Activated CD4-positive, alpha-beta memory T cell treated with anti-CD3 and anti-CD28 coated beads for 36 hours (primary cell): ENCODE measurements at regions not wholly inside any gene's neighbourhood (a gene's known extent, or its start where the extent isn't known, plus 50 kb on each side); places are given as distances from the start of the nearest gene placed in this dataset.
"Not testable (repeated sequence)": the region's sequence is repeated elsewhere in the genome, so short reads cannot be mapped to it uniquely, and the experiment has no call there.

ENCODE experiments used
- CTCF ChIA-PET: fragments of 350-600 bp; sonication (Branson Sonifier 250); formaldehyde crosslinking; loops from one replicate; lab custom pipeline; 2021; ENCODE audit warnings: antibody characterized with exemption, inconsistent platforms; lab: Charles Lee
- POLR2A ChIA-PET: fragments of 350-600 bp; sonication (Branson Sonifier 250); formaldehyde crosslinking; loops from one replicate; lab custom pipeline; 2021; ENCODE audit warnings: antibody characterized with exemption; lab: Charles Lee
- DNase-seq: peaks from one replicate; pipeline ENCODE4 v3.0.0-alpha.2; 2020
- H3K27ac Mint-ChIP-seq: one replicate; pipeline ENCODE4 v1.8.0; 2021; ENCODE audit warnings: mixed read lengths
- H3K27me3 Mint-ChIP-seq: one replicate; pipeline ENCODE4 v1.8.0; 2021; ENCODE audit warnings: mixed read lengths
- H3K36me3 Mint-ChIP-seq: one replicate; pipeline ENCODE4 v1.8.0; 2021; ENCODE audit warnings: mixed read lengths
- H3K4me1 Mint-ChIP-seq: one replicate; pipeline ENCODE4 v1.8.0; 2021; ENCODE audit warnings: low read depth, mixed read lengths
- H3K4me3 Mint-ChIP-seq: one replicate; pipeline ENCODE4 v1.8.0; 2021; ENCODE audit warnings: mild to moderate bottlenecking, mixed read lengths
- H3K9me3 Mint-ChIP-seq: one replicate; pipeline ENCODE4 v1.8.0; 2021; ENCODE audit warnings: mixed read lengths
- intact Hi-C: fragments of 100-400 bp; cut with micrococcal nuclease; formaldehyde crosslinking; loops from one replicate; pipeline ENCODE4 v1.15.1; 2023

- H3K27me3 Mint-ChIP-seq: no peaks in the 10 kb centered on the region
- no peaks in the 10 kb centered on the region for H3K36me3 Mint-ChIP-seq
- ChIA-PET CTCF (no interaction called here), POLR2A (no interaction called here)
- no peak for DNase-seq
- H3K9me3 Mint-ChIP-seq: peaks cover 19% of the 10 kb centered on the region
- H3K4me3 Mint-ChIP-seq: no peak overlapping the region
- no peaks in the 10 kb centered on the region for H3K4me1 Mint-ChIP-seq
- H3K27ac Mint-ChIP-seq: no peak overlapping the region
- intact Hi-C loops: no loop called here
Observed at GRCh38 chr13:63463782-63464610, 2048.3 kb upstream of the PCDH20 start.

- no peaks in the 10 kb centered on the region for H3K36me3 Mint-ChIP-seq
- no peak overlapping the region for H3K27ac Mint-ChIP-seq
- no peak for DNase-seq
- intact Hi-C loops: no loop called here
- H3K4me3 Mint-ChIP-seq: no peak overlapping the region
- no peaks in the 10 kb centered on the region for H3K27me3 Mint-ChIP-seq
- ChIA-PET POLR2A (no interaction called here), CTCF (no interaction called here)
- H3K4me1 Mint-ChIP-seq: no peaks in the 10 kb centered on the region
- peaks cover 12% of the 10 kb centered on the region for H3K9me3 Mint-ChIP-seq
Observed at GRCh38 chr13:63460462-63461090, 2044.9 kb upstream of the PCDH20 start.

- Mint-ChIP-seq H3K4me3 (no peak overlapping the region), H3K4me1 (no peaks in the 10 kb centered on the region), H3K9me3 (peaks cover 7% of the 10 kb centered on the region), H3K27ac (no peak overlapping the region), H3K36me3 (no peaks in the 10 kb centered on the region), H3K27me3 (no peaks in the 10 kb centered on the region)
- ChIA-PET POLR2A (no interaction called here), CTCF (no interaction called here)
- DNase-seq: no peak
- intact Hi-C loops: no loop called here
Observed at GRCh38 chr13:63457186-63457585, 2041.5 kb upstream of the PCDH20 start.

- no peak overlapping the region for H3K4me3 Mint-ChIP-seq
- no peaks in the 10 kb centered on the region for H3K27me3 Mint-ChIP-seq
- CTCF ChIA-PET: interaction anchor here (0.6 kb wide), 1 partner anchor 53 kb away, joined by 4 read pairs; no protein-coding TSS in a partner anchor
- no peaks in the 10 kb centered on the region for H3K4me1 Mint-ChIP-seq
- H3K27ac Mint-ChIP-seq: no peak overlapping the region
- H3K36me3 Mint-ChIP-seq: no peaks in the 10 kb centered on the region
- POLR2A ChIA-PET: no interaction called here
- no peak for DNase-seq
- peaks cover 6% of the 10 kb centered on the region for H3K9me3 Mint-ChIP-seq
- intact Hi-C loops: no loop called here
Observed at GRCh38 chr13:63455938-63456337, 2040.3 kb upstream of the PCDH20 start.

GRCh38 chr13:63449550-63449949 lies 2033.9 kb upstream of the PCDH20 start:
- intact Hi-C loops: no loop called here
- Mint-ChIP-seq H3K36me3 (no peaks in the 10 kb centered on the region), H3K9me3 (no peaks in the 10 kb centered on the region), H3K4me1 (no peaks in the 10 kb centered on the region), H3K4me3 (no peak overlapping the region), H3K27me3 (no peaks in the 10 kb centered on the region), H3K27ac (no peak overlapping the region)
- CTCF ChIA-PET: no interaction called here
- POLR2A ChIA-PET: no interaction called here
- DNase-seq: no peak

GRCh38 chr13:63448692-63449091 lies 2033.0 kb upstream of the PCDH20 start:
- intact Hi-C loops: no loop called here
- H3K27ac Mint-ChIP-seq: no peak overlapping the region
- no peak for DNase-seq
- no peaks in the 10 kb centered on the region for H3K9me3 Mint-ChIP-seq
- H3K36me3 Mint-ChIP-seq: no peaks in the 10 kb centered on the region
- POLR2A ChIA-PET: no interaction called here
- H3K4me3 Mint-ChIP-seq: no peak overlapping the region
- CTCF ChIA-PET: no interaction called here
- no peaks in the 10 kb centered on the region for H3K4me1 Mint-ChIP-seq
- no peaks in the 10 kb centered on the region for H3K27me3 Mint-ChIP-seq

- DNase-seq: no peak
- intact Hi-C loops: no loop called here
- no peaks in the 10 kb centered on the region for H3K4me1 Mint-ChIP-seq
- no peaks in the 10 kb centered on the region for H3K36me3 Mint-ChIP-seq
- ChIA-PET CTCF (no interaction called here), POLR2A (no interaction called here)
- no peak overlapping the region for H3K4me3 Mint-ChIP-seq
- H3K9me3 Mint-ChIP-seq: peaks cover 4% of the 10 kb centered on the region
- no peak overlapping the region for H3K27ac Mint-ChIP-seq
- H3K27me3 Mint-ChIP-seq: no peaks in the 10 kb centered on the region
Observed at GRCh38 chr13:63446329-63446728, 2030.7 kb upstream of the PCDH20 start.

GRCh38 chr13:63444225-63444624 lies 2028.6 kb upstream of the PCDH20 start:
- H3K4me3 Mint-ChIP-seq, H3K27ac Mint-ChIP-seq, H3K36me3 Mint-ChIP-seq, intact Hi-C loops, POLR2A ChIA-PET, DNase-seq, H3K4me1 Mint-ChIP-seq, H3K27me3 Mint-ChIP-seq, CTCF ChIA-PET, H3K9me3 Mint-ChIP-seq: not testable (repeated sequence)

GRCh38 chr13:63438951-63439350 lies 2023.3 kb upstream of the PCDH20 start:
- no peaks in the 10 kb centered on the region for H3K27me3 Mint-ChIP-seq
- ChIA-PET CTCF (no interaction called here), POLR2A (no interaction called here)
- no peaks in the 10 kb centered on the region for H3K4me1 Mint-ChIP-seq
- H3K9me3 Mint-ChIP-seq: peaks cover 11% of the 10 kb centered on the region
- H3K36me3 Mint-ChIP-seq: no peaks in the 10 kb centered on the region
- no peak overlapping the region for H3K27ac Mint-ChIP-seq
- no peak for DNase-seq
- no peak overlapping the region for H3K4me3 Mint-ChIP-seq
- intact Hi-C loops: no loop called here

GRCh38 chr13:63436325-63436668 lies 2020.6 kb upstream of the PCDH20 start:
- POLR2A ChIA-PET: no interaction called here
- H3K27ac Mint-ChIP-seq: no peak overlapping the region
- no peak for DNase-seq
- H3K4me1 Mint-ChIP-seq: no peaks in the 10 kb centered on the region
- CTCF ChIA-PET: no interaction called here
- peaks cover 6% of the 10 kb centered on the region for H3K9me3 Mint-ChIP-seq
- H3K36me3 Mint-ChIP-seq: no peaks in the 10 kb centered on the region
- intact Hi-C loops: no loop called here
- no peaks in the 10 kb centered on the region for H3K27me3 Mint-ChIP-seq
- no peak overlapping the region for H3K4me3 Mint-ChIP-seq

GRCh38 chr13:63435667-63436324 lies 2020.1 kb upstream of the PCDH20 start:
- no peaks in the 10 kb centered on the region for H3K27me3 Mint-ChIP-seq
- no peaks in the 10 kb centered on the region for H3K36me3 Mint-ChIP-seq
- DNase-seq: no peak
- peaks cover 6% of the 10 kb centered on the region for H3K9me3 Mint-ChIP-seq
- ChIA-PET CTCF (no interaction called here), POLR2A (no interaction called here)
- no peak overlapping the region for H3K27ac Mint-ChIP-seq
- intact Hi-C loops: no loop called here
- no peak overlapping the region for H3K4me3 Mint-ChIP-seq
- no peaks in the 10 kb centered on the region for H3K4me1 Mint-ChIP-seq

GRCh38 chr13:63433546-63434150 lies 2018.0 kb upstream of the PCDH20 start:
- no peaks in the 10 kb centered on the region for H3K27me3 Mint-ChIP-seq
- no peak for DNase-seq
- H3K36me3 Mint-ChIP-seq: no peaks in the 10 kb centered on the region
- H3K9me3 Mint-ChIP-seq: peaks cover 2% of the 10 kb centered on the region
- no peak overlapping the region for H3K4me3 Mint-ChIP-seq
- ChIA-PET POLR2A (no interaction called here), CTCF (no interaction called here)
- no peaks in the 10 kb centered on the region for H3K4me1 Mint-ChIP-seq
- no peak overlapping the region for H3K27ac Mint-ChIP-seq
- intact Hi-C loops: no loop called here
